Neural cell (in vitro differentiated cells): ENCODE measurements at regions not wholly inside any gene's neighbourhood (a gene's known extent, or its start where the extent isn't known, plus 50 kb on each side); places are given as distances from the start of the nearest gene placed in this dataset.

Source experiments
- H2AFZ ChIP-seq: fragments of 200-600, 300-800 bp; sonication (generic), shearing (Covaris generic); 2 replicates; pipeline ENCODE4 v1.6.0; 2014; ENCODE audit warnings: low read depth, mild to moderate bottlenecking, antibody characterized with exemption, low read length, moderate library complexity
- H3F3A ChIP-seq: fragments of 200-600 bp; shearing (Covaris generic); 2 replicates; pipeline ENCODE4 v1.6.1; 2016; ENCODE audit warnings: mild to moderate bottlenecking, moderate library complexity, mixed read lengths, antibody characterized with exemption, low read length; ENCODE audit not compliant: insufficient read depth, poor library complexity, severe bottlenecking
- H3K27ac ChIP-seq: fragments of 200-600, 300-800 bp; sonication (generic), shearing (Covaris generic); 2 replicates; pipeline ENCODE4 v1.5.1; 2014; ENCODE audit warnings: mild to moderate bottlenecking, low read length, moderate library complexity
- H3K27me3 ChIP-seq: fragments of 300-800, 200-600 bp; sonication (generic), shearing (Covaris generic); 2 replicates; pipeline ENCODE4 v1.6.0; 2014; ENCODE audit warnings: mild to moderate bottlenecking, low read depth, low read length, moderate library complexity; ENCODE audit not compliant: insufficient read depth
- H3K36me3 ChIP-seq: fragments of 300-800, 200-600 bp; sonication (generic), shearing (Covaris generic); 2 replicates; pipeline ENCODE4 v1.5.1; 2014; ENCODE audit warnings: mild to moderate bottlenecking, antibody characterized with exemption, low read length, moderate library complexity; ENCODE audit not compliant: insufficient read depth
- H3K4me2 ChIP-seq: fragments of 300-800, 200-600 bp; sonication (generic), shearing (Covaris generic); 2 replicates; pipeline ENCODE4 v1.6.0; 2014; ENCODE audit warnings: mild to moderate bottlenecking, low read length
- H3K4me3 ChIP-seq: fragments of 300-800, 200-600 bp; sonication (generic), shearing (Covaris generic); 2 replicates; pipeline ENCODE4 v1.5.1; 2014; ENCODE audit warnings: mild to moderate bottlenecking, low read length, moderate library complexity
- H3K79me2 ChIP-seq: fragments of 200-600 bp; shearing (Covaris generic); replicated peaks from 2 replicates; pipeline ENCODE4 v1.6.0; 2014; ENCODE audit warnings: mild to moderate bottlenecking, low read length, moderate library complexity; ENCODE audit not compliant: insufficient read depth
- H3K9ac ChIP-seq: fragments of 300-800, 200-600 bp; sonication (generic), shearing (Covaris generic); 2 replicates; pipeline ENCODE4 v1.6.1; 2016; ENCODE audit warnings: mild to moderate bottlenecking, low read length, mixed read lengths
- H3K9me2 ChIP-seq: fragments of 200-600 bp; shearing (Covaris generic); 2 replicates; pipeline ENCODE4 v1.6.1; 2016; ENCODE audit warnings: mild to moderate bottlenecking, low read length, mixed read lengths; ENCODE audit not compliant: insufficient read depth
- H3K9me3 ChIP-seq: fragments of 200-600, 300-800 bp; sonication (generic), shearing (Covaris generic); 2 replicates; pipeline ENCODE4 v1.6.1; 2016; ENCODE audit warnings: mild to moderate bottlenecking, mixed run types, low read length, moderate library complexity, mixed read lengths
- H4K20me1 ChIP-seq: fragments of 200-600 bp; shearing (Covaris generic); 2 replicates; pipeline ENCODE4 v1.6.1; 2016; ENCODE audit warnings: mild to moderate bottlenecking, mixed run types; ENCODE audit not compliant: insufficient read depth
- EP300 ChIP-seq: fragments of 450-650 bp; conservative IDR thresholded peaks from 2 replicates; pipeline ENCODE4 v1.6.1; 2014; ENCODE audit warnings: antibody characterized with exemption, mild to moderate bottlenecking, moderate library complexity; ENCODE audit not compliant: poor library complexity, severe bottlenecking
- MXI1 ChIP-seq: fragments of 450-650 bp; conservative IDR thresholded peaks from 2 replicates; pipeline ENCODE4 v1.6.1; 2014; ENCODE audit warnings: antibody characterized with exemption, mild to moderate bottlenecking; ENCODE audit not compliant: poor library complexity, severe bottlenecking
- POLR2AphosphoS5 ChIP-seq: IDR thresholded peaks from 2 replicates; pipeline ENCODE4 v1.6.1; 2012
- RAD21 ChIP-seq: fragments of 450-650 bp; conservative IDR thresholded peaks from 2 replicates; pipeline ENCODE4 v1.6.1; 2014; ENCODE audit warnings: antibody characterized with exemption, mild to moderate bottlenecking, moderate library complexity
- SMC3 ChIP-seq: fragments of 450-650 bp; conservative IDR thresholded peaks from 2 replicates; pipeline ENCODE4 v1.6.1; 2014; ENCODE audit warnings: antibody characterized with exemption, mild to moderate bottlenecking, moderate library complexity; ENCODE audit not compliant: poor library complexity
- TAF1 ChIP-seq: IDR thresholded peaks from 2 replicates; pipeline ENCODE4 v1.6.1; 2012; ENCODE audit warnings: low read depth
- TF ChIP-seq, protein P1 (sequence below): fragments of 450-650 bp; IDR thresholded peaks from 2 replicates; pipeline ENCODE4 v1.5.1; 2014; ENCODE audit warnings: antibody characterized with exemption, mild to moderate bottlenecking, moderate library complexity; ENCODE audit not compliant: poor library complexity, severe bottlenecking
- TF ChIP-seq, protein P2 (sequence below): IDR thresholded peaks from 2 replicates; pipeline ENCODE4 v1.6.1; 2012; ENCODE audit warnings: borderline replicate concordance

DNA sequence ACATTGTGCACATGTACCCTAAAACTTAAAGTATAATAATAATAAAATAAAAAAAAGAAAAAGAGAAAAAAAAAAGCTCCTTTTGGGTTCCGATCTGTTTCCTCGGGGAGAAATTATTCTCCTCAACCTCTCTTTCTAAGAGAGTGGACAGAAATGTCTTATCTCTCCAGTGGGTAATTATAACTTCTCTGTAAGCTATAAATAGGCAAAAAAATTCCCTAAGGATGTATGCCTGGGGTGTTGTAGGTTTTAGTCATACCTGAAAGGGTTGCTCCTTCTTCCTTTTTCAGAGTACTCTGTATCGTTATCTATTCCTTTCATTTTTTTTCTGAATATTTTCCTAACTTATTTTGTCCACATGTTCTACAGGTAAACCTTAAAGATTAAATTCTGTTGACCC, 169.7 kb upstream of the PTPRK start:
- H3K27me3 ChIP-seq = no peaks in the 10 kb centered on the region
- no peaks in the 10 kb centered on the region for H3F3A ChIP-seq
- no peaks in the 10 kb centered on the region for H3K9me2 ChIP-seq
- no peaks in the 10 kb centered on the region for H3K9me3 ChIP-seq
- no peaks in the 10 kb centered on the region for H3K79me2 ChIP-seq
- H2AFZ ChIP-seq = no peak overlapping the region
- no peaks in the 10 kb centered on the region for H3K36me3 ChIP-seq
- no peak for TF ChIP-seq SMC3
- TF ChIP-seq, protein P1, sequence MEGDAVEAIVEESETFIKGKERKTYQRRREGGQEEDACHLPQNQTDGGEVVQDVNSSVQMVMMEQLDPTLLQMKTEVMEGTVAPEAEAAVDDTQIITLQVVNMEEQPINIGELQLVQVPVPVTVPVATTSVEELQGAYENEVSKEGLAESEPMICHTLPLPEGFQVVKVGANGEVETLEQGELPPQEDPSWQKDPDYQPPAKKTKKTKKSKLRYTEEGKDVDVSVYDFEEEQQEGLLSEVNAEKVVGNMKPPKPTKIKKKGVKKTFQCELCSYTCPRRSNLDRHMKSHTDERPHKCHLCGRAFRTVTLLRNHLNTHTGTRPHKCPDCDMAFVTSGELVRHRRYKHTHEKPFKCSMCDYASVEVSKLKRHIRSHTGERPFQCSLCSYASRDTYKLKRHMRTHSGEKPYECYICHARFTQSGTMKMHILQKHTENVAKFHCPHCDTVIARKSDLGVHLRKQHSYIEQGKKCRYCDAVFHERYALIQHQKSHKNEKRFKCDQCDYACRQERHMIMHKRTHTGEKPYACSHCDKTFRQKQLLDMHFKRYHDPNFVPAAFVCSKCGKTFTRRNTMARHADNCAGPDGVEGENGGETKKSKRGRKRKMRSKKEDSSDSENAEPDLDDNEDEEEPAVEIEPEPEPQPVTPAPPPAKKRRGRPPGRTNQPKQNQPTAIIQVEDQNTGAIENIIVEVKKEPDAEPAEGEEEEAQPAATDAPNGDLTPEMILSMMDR = no peak
- TF ChIP-seq RAD21 = no peak
- TF ChIP-seq MXI1 = no peak
- TF ChIP-seq TAF1 = no peak
- no peak for TF ChIP-seq EP300
- H3K4me3 ChIP-seq = no peak overlapping the region
- no peak overlapping the region for H3K9ac ChIP-seq
- no peak overlapping the region for H3K27ac ChIP-seq
- H4K20me1 ChIP-seq = no peaks in the 10 kb centered on the region
- no peak overlapping the region for H3K4me2 ChIP-seq

DNA sequence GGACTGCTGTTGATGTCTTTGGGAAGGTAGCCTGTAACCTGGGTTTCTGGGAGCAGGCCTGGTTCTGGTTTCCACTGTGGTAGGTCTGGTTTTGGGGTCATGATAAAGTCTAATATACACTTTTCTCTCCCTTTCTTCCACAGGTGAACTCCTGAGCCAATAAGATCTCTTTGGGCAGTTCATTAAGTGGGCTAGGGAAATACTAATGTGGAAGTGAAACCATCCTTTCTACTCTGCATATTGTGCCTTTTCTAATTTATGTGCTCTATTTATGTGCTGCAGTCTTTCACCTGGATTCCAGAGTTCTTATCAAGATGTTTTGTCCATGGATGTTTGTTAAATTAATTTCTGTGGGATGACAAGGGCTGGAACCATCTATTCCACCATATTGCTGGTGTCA, 165.7 kb upstream of the PTPRK start:
- TF ChIP-seq, protein P1 = no peak
- no peak for TF ChIP-seq POLR2AphosphoS5
- TF ChIP-seq EP300 = no peak
- H2AFZ ChIP-seq = no peak overlapping the region
- no peaks in the 10 kb centered on the region for H3K36me3 ChIP-seq
- no peaks in the 10 kb centered on the region for H3K79me2 ChIP-seq
- no peak overlapping the region for H3K4me2 ChIP-seq
- H3K27ac ChIP-seq = no peak overlapping the region
- H3K27me3 ChIP-seq = no peaks in the 10 kb centered on the region
- no peaks in the 10 kb centered on the region for H3F3A ChIP-seq
- H3K4me3 ChIP-seq = no peak overlapping the region
- H3K9ac ChIP-seq = no peak overlapping the region
- H4K20me1 ChIP-seq = no peaks in the 10 kb centered on the region
- no peaks in the 10 kb centered on the region for H3K9me2 ChIP-seq
- H3K9me3 ChIP-seq = no peaks in the 10 kb centered on the region

DNA sequence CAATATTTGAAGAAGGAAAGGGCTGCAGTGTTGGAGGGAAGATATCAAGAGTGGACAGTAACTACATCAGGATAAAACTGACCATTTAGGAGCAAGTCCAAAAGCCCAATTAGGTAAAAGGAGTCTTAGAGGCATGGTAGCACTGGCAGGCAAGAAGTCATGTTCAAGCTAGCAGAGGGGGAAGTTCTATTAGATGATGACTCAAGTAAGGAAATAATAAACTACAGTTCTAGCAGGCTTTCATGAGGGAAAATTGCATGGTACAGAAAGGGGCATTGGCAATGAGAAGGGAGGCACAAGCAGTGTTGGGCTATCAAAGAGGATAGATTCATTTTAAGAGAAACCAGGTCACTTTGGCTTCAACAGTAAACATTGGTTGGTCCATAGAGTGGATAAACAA, 156.1 kb upstream of the PTPRK start:
- Histone ChIP-seq H3K36me3 (no peaks in the 10 kb centered on the region), H3K27ac (no peak overlapping the region), H3K4me2 (no peak overlapping the region), H3K9me2 (no peaks in the 10 kb centered on the region), H3F3A (no peaks in the 10 kb centered on the region), H4K20me1 (no peaks in the 10 kb centered on the region), H3K9me3 (no peaks in the 10 kb centered on the region), H3K4me3 (no peak overlapping the region), H3K9ac (no peak overlapping the region), H3K79me2 (no peaks in the 10 kb centered on the region), H2AFZ (no peak overlapping the region), H3K27me3 (no peaks in the 10 kb centered on the region)
- no peak for TF ChIP-seq RAD21
- no peak for TF ChIP-seq POLR2AphosphoS5
- TF ChIP-seq, protein P1 = no peak
- TF ChIP-seq, protein P2, sequence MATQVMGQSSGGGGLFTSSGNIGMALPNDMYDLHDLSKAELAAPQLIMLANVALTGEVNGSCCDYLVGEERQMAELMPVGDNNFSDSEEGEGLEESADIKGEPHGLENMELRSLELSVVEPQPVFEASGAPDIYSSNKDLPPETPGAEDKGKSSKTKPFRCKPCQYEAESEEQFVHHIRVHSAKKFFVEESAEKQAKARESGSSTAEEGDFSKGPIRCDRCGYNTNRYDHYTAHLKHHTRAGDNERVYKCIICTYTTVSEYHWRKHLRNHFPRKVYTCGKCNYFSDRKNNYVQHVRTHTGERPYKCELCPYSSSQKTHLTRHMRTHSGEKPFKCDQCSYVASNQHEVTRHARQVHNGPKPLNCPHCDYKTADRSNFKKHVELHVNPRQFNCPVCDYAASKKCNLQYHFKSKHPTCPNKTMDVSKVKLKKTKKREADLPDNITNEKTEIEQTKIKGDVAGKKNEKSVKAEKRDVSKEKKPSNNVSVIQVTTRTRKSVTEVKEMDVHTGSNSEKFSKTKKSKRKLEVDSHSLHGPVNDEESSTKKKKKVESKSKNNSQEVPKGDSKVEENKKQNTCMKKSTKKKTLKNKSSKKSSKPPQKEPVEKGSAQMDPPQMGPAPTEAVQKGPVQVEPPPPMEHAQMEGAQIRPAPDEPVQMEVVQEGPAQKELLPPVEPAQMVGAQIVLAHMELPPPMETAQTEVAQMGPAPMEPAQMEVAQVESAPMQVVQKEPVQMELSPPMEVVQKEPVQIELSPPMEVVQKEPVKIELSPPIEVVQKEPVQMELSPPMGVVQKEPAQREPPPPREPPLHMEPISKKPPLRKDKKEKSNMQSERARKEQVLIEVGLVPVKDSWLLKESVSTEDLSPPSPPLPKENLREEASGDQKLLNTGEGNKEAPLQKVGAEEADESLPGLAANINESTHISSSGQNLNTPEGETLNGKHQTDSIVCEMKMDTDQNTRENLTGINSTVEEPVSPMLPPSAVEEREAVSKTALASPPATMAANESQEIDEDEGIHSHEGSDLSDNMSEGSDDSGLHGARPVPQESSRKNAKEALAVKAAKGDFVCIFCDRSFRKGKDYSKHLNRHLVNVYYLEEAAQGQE = no peak
